Endodermal cell (in vitro differentiated cells): ENCODE measurements at regions not wholly inside any gene's neighbourhood (a gene's known extent, or its start where the extent isn't known, plus 50 kb on each side); places are given as distances from the start of the nearest gene placed in this dataset.

ENCODE experiments used
- DNase-seq: peaks from one replicate; pipeline ENCODE4 v3.0.0-alpha.2; 2017
- H3K27ac ChIP-seq: 2 replicates; pipeline ENCODE4 v1.5.1; 2013; ENCODE audit warnings: mild to moderate bottlenecking, low read depth, low read length, moderate library complexity
- H3K27me3 ChIP-seq: 2 replicates; pipeline ENCODE4 v1.6.1; 2013; ENCODE audit warnings: mild to moderate bottlenecking, low read length, moderate library complexity; ENCODE audit not compliant: insufficient read depth, control insufficient read depth, poor library complexity, severe bottlenecking
- H3K36me3 ChIP-seq: 2 replicates; pipeline ENCODE4 v1.7.0; 2013; ENCODE audit warnings: mild to moderate bottlenecking, low read length, moderate library complexity; ENCODE audit not compliant: control insufficient read depth, insufficient read depth
- H3K4me1 ChIP-seq: one replicate; pipeline ENCODE4 v1.7.0; 2013; ENCODE audit warnings: low read length; ENCODE audit not compliant: control insufficient read depth, insufficient read depth
- H3K4me3 ChIP-seq: 2 replicates; pipeline ENCODE4 v1.5.1; 2013; ENCODE audit warnings: mild to moderate bottlenecking, low read length, moderate library complexity
- H3K9ac ChIP-seq: 2 replicates; pipeline ENCODE4 v1.6.1; 2013; ENCODE audit warnings: mild to moderate bottlenecking, low read length, moderate library complexity; ENCODE audit not compliant: poor library complexity, severe bottlenecking; ENCODE audit errors: extremely low read depth
- H3K9me3 ChIP-seq: 2 replicates; pipeline ENCODE4 v1.6.1; 2013; ENCODE audit warnings: mild to moderate bottlenecking, low read length, moderate library complexity; ENCODE audit not compliant: control insufficient read depth
- H3K27ac Mint-ChIP-seq: 2 replicates; pipeline ENCODE4 v1.8.0; 2020; ENCODE audit warnings: mixed read lengths
- H3K27me3 Mint-ChIP-seq: 2 replicates; pipeline ENCODE4 v1.8.0; 2021; ENCODE audit warnings: mild to moderate bottlenecking, mixed read lengths; ENCODE audit not compliant: insufficient read depth
- H3K36me3 Mint-ChIP-seq: 2 replicates; pipeline ENCODE4 v1.8.0; 2020; ENCODE audit warnings: low read depth, mixed read lengths
- H3K4me1 Mint-ChIP-seq: 2 replicates; pipeline ENCODE4 v1.8.0; 2020; ENCODE audit warnings: mixed read lengths
- H3K4me3 Mint-ChIP-seq: 2 replicates; pipeline ENCODE4 v1.8.0; 2020; ENCODE audit warnings: mild to moderate bottlenecking, moderate library complexity, mixed read lengths
- H3K9me3 Mint-ChIP-seq: 2 replicates; pipeline ENCODE4 v1.8.0; 2020; ENCODE audit warnings: mild to moderate bottlenecking, mixed read lengths
- WGBS, 2 experiments: methylation state at CpG; one replicate each; pipeline versions ENCODE4 v1.1.5 to v1.1.7; 2013; ENCODE audit warnings: missing lambda C conversion rate in 2 of 2, mixed read lengths in 1 of 2; ENCODE audit not compliant: insufficient coverage in 1 of 2, insufficient read length in 1 of 2; 5-methylcytosine and 5-hydroxymethylcytosine counted together
- TF ChIP-seq, protein P1 (sequence below): fragments of 200-600 bp; sonication (generic); conservative IDR thresholded peaks from 2 replicates; pipeline ENCODE4 v1.5.0; 2021; ENCODE audit warnings: antibody characterized with exemption, mild to moderate bottlenecking

DNA sequence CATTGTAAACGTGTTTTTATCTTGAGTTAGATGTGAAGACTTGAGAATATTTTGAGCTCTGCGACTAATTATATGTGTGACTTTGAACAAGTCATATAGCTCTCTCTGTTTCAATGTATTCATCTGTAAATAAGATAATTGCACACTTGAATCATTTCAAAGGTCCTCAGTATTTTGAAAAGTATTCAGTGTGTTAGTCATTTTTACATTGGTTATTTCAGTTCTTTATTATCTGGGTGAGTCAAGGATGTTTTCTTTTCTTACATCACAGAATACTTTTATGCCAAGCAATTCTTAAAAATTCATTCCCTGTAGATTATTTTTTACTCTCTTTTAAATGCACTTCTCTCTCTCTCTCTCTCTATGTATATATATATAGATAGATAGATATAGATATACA lies 1098.0 kb upstream of the ZEB2 start:
- TF ChIP-seq, protein P1, sequence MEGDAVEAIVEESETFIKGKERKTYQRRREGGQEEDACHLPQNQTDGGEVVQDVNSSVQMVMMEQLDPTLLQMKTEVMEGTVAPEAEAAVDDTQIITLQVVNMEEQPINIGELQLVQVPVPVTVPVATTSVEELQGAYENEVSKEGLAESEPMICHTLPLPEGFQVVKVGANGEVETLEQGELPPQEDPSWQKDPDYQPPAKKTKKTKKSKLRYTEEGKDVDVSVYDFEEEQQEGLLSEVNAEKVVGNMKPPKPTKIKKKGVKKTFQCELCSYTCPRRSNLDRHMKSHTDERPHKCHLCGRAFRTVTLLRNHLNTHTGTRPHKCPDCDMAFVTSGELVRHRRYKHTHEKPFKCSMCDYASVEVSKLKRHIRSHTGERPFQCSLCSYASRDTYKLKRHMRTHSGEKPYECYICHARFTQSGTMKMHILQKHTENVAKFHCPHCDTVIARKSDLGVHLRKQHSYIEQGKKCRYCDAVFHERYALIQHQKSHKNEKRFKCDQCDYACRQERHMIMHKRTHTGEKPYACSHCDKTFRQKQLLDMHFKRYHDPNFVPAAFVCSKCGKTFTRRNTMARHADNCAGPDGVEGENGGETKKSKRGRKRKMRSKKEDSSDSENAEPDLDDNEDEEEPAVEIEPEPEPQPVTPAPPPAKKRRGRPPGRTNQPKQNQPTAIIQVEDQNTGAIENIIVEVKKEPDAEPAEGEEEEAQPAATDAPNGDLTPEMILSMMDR, result no peak
- H3K9ac ChIP-seq, result no peak overlapping the region
- peaks cover 15% of the 10 kb centered on the region for H3K27me3 Mint-ChIP-seq
- H3K36me3 Mint-ChIP-seq, result no peaks in the 10 kb centered on the region
- no peaks in the 10 kb centered on the region for H3K4me1 Mint-ChIP-seq
- DNase-seq, result no peak
- no peak overlapping the region for H3K4me3 ChIP-seq
- 85% methylated on average over 2 of the region's 2 CpGs; no CpG with 5 or more reads in 1 of the 2 experiments for WGBS, 2 experiments
- H3K9me3 Mint-ChIP-seq, result no peaks in the 10 kb centered on the region
- H3K27ac ChIP-seq, result no peak overlapping the region
- H3K9me3 ChIP-seq, result no peaks in the 10 kb centered on the region
- no peak overlapping the region for H3K4me3 Mint-ChIP-seq
- H3K27ac Mint-ChIP-seq, result no peak overlapping the region
- H3K27me3 ChIP-seq, result peaks cover 43% of the 10 kb centered on the region
- no peaks in the 10 kb centered on the region for H3K4me1 ChIP-seq
- no peaks in the 10 kb centered on the region for H3K36me3 ChIP-seq

DNA sequence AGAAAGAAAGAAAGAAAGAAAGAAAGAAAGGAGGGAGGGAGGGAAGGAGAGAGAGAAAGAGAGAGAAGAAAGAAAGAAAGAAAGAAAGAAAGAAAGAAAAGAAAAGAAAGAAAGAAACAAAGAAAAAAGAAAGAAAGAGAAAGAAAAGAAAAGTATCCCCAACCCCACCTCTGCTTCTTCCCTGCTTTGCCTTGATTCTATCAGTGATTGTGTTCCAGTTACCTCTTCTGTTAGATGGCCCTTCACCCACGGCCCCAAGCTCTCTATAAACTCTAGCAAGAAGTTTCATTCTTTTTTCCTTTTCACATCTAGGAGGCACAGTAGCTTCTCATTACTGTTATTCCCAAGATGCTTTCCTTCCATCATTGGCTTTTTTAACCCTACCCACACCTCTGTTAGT lies 1097.5 kb upstream of the ZEB2 start:
- H3K27me3 ChIP-seq, result peaks cover 48% of the 10 kb centered on the region
- H3K4me1 ChIP-seq, result no peaks in the 10 kb centered on the region
- no peak overlapping the region for H3K27ac ChIP-seq
- H3K4me3 Mint-ChIP-seq, result no peak overlapping the region
- H3K9ac ChIP-seq, result no peak overlapping the region
- peaks cover 18% of the 10 kb centered on the region for H3K27me3 Mint-ChIP-seq
- no peaks in the 10 kb centered on the region for H3K9me3 Mint-ChIP-seq
- no peak overlapping the region for H3K27ac Mint-ChIP-seq
- DNase-seq, result no peak
- H3K4me1 Mint-ChIP-seq, result no peaks in the 10 kb centered on the region
- TF ChIP-seq, protein P1, result no peak
- WGBS, 2 experiments, result 88 to 100% methylated on average over 1 of the region's 1 CpG
- H3K9me3 ChIP-seq, result no peaks in the 10 kb centered on the region
- no peaks in the 10 kb centered on the region for H3K36me3 Mint-ChIP-seq
- H3K4me3 ChIP-seq, result no peak overlapping the region
- no peaks in the 10 kb centered on the region for H3K36me3 ChIP-seq

DNA sequence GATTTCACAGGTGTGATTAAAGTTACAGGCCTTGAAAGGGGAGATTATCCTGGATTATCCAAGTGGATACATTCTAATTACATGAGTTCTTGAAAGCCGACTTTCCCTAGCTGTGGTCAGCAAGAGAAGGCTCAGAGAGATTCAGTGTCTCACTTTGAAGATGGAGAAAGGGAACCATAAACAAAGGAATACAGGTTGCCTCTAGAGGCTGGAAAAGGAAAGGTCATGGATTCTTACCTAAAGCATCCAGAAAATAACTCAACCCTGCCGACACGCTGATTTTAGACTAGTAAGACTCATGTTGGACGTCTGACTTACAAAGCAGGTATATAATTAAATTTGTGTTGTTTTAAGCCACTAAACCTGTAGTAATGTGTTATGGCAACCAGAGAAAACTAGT lies 1095.7 kb upstream of the ZEB2 start:
- H3K4me3 Mint-ChIP-seq, result no peak overlapping the region
- Histone ChIP-seq H3K4me3 (no peak overlapping the region), H3K27me3 (peaks cover 50% of the 10 kb centered on the region), H3K36me3 (no peaks in the 10 kb centered on the region), H3K9ac (no peak overlapping the region), H3K9me3 (no peaks in the 10 kb centered on the region), H3K27ac (no peak overlapping the region), H3K4me1 (no peaks in the 10 kb centered on the region)
- no peaks in the 10 kb centered on the region for H3K9me3 Mint-ChIP-seq
- TF ChIP-seq, protein P1, result peak; percentile 61
- no peaks in the 10 kb centered on the region for H3K36me3 Mint-ChIP-seq
- H3K27me3 Mint-ChIP-seq, result peaks cover 18% of the 10 kb centered on the region
- no peaks in the 10 kb centered on the region for H3K4me1 Mint-ChIP-seq
- 93 to 96% methylated on average over 4 of the region's 4 CpGs for WGBS, 2 experiments
- no peak overlapping the region for H3K27ac Mint-ChIP-seq
- no peak for DNase-seq
